ENCODE measurements at regions not wholly inside any gene's neighbourhood (a gene's known extent, or its start where the extent isn't known, plus 50 kb on each side); places are given as distances from the start of the nearest gene placed in this dataset.

DNA sequence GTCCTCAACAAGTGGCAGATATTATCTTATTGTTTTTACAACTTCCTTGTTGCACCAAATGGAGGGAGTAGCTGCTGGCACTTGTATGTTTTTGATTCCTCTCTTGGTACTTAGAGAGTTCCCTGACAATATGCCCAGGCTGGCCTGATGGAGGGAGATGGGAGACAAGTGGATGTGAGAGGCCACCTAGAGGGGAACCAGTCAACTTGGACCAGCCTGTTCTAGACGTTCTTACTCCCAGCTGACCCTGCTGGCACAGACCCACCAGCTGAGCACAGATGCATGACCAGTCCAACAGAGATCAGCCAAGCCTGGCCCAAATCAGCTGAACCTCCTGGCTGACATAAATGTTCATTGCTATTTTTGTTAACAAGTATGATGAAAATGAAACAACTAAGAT, 60.9 kb upstream of the GDNF start:
- WGBS, 5 donors, result 0 to 6% (median 3%) methylated on average over 1 of the region's 1 CpG
- Histone ChIP-seq H3K4me1 (no peaks in the 10 kb centered on the region), H3K27me3 (no peaks in the 10 kb centered on the region), H3K27ac (no peak overlapping the region), H3K9me3 (no peaks in the 10 kb centered on the region), H3K36me3 (no peaks in the 10 kb centered on the region), H3K4me3 (no peak overlapping the region)
- DNase-seq, result peak; percentile 27 to 60
- TF ChIP-seq EP300 (IDR thresholded peaks at IDR 0.05), result no peak
- TF ChIP-seq, protein P1, sequence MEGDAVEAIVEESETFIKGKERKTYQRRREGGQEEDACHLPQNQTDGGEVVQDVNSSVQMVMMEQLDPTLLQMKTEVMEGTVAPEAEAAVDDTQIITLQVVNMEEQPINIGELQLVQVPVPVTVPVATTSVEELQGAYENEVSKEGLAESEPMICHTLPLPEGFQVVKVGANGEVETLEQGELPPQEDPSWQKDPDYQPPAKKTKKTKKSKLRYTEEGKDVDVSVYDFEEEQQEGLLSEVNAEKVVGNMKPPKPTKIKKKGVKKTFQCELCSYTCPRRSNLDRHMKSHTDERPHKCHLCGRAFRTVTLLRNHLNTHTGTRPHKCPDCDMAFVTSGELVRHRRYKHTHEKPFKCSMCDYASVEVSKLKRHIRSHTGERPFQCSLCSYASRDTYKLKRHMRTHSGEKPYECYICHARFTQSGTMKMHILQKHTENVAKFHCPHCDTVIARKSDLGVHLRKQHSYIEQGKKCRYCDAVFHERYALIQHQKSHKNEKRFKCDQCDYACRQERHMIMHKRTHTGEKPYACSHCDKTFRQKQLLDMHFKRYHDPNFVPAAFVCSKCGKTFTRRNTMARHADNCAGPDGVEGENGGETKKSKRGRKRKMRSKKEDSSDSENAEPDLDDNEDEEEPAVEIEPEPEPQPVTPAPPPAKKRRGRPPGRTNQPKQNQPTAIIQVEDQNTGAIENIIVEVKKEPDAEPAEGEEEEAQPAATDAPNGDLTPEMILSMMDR (IDR thresholded peaks at IDR 0.05), result no peak
- intact Hi-C loops (cut with DNase I; ENCODE audit: low total_unique reads), result no loop called here

GRCh38 chr5:37899037-37899436, 59.2 kb upstream of the GDNF start:
- Histone ChIP-seq H3K4me1 (no peaks in the 10 kb centered on the region), H3K9me3 (no peaks in the 10 kb centered on the region), H3K4me3 (no peak overlapping the region), H3K36me3 (no peaks in the 10 kb centered on the region), H3K27ac (no peak overlapping the region), H3K27me3 (no peaks in the 10 kb centered on the region)
- WGBS, 5 donors, result 86 to 100% (median 96%) methylated on average over 1 of the region's 1 CpG
- no peak for DNase-seq
- TF ChIP-seq EP300 (IDR thresholded peaks at IDR 0.05) (no peak), POLR2A (IDR thresholded peaks at IDR 0.05) (no peak), POLR2AphosphoS5 (IDR thresholded peaks at IDR 0.05) (no peak)
- TF ChIP-seq, protein P1 (IDR thresholded peaks at IDR 0.05), result no peak
- intact Hi-C loops (cut with DNase I; ENCODE audit: low total_unique reads), result no loop called here

DNA sequence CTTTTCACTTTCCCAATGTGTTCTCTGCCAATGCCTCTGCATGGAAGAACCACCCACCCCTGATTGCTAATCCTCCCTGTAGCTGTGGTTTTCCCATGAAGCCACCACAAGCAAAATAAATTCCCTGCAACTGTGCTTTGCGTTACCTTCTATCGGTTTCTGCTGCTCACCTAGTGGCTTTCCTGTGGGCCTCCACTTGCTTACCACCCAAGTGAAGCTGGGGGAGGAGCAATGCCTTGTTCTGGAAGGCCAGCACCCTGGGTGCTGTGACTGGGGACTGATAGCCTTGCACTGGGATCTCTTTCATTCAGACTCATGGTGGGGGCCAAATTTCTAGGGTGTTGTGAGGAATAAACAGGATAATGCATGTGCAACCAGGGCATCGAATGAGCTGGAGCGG, 56.3 kb upstream of the GDNF start:
- no peak for DNase-seq
- 60 to 80% (median 62%) methylated on average over 4 of the region's 4 CpGs for WGBS, 5 donors
- H3K4me3 ChIP-seq, result no peak overlapping the region
- no peak overlapping the region for H3K27ac ChIP-seq
- no peaks in the 10 kb centered on the region for H3K36me3 ChIP-seq
- intact Hi-C loops (cut with DNase I; ENCODE audit: low total_unique reads), result no loop called here
- no peak for TF ChIP-seq POLR2AphosphoS5 (IDR thresholded peaks at IDR 0.05)
- TF ChIP-seq, protein P1 (IDR thresholded peaks at IDR 0.05), result no peak
- no peak for TF ChIP-seq POLR2A (IDR thresholded peaks at IDR 0.05)
- no peak for TF ChIP-seq EP300 (IDR thresholded peaks at IDR 0.05)
- H3K27me3 ChIP-seq, result no peaks in the 10 kb centered on the region
- H3K9me3 ChIP-seq, result no peaks in the 10 kb centered on the region
- peaks cover 0 to 14% (median 2%) of the 10 kb centered on the region in 4 donors for H3K4me1 ChIP-seq

DNA sequence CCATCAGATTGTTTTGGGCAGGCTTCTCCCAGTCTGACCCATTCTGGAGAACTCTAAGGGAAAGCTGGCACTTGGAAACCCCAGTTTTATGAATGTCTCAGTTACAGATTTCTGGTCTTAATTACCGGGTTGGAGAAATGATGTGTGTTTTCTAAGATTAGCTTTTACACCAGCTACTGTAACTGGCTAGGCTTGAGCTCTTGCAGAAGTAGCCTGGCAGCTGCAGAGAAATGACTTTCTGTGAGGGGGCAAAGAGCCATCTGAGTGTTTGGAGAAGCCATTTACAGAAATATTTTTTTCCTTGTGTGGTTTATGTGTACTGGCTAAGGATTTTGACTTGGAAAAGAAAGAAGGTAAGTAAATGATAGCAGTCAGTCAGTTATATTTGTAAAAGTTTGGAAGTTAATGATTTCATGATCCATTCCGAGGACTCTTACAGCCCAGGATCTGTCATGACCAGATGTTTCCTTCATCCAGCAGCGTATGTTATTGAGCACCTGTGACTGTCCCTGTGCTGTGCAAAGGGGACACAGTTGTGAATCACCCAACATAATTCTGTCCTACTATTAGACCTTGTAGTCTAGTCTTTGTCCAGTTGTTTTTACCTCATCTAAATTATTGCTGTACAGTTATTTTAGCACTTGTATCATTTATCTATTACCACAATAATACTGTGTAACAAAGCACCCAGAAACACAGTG, 53.7 kb upstream of the GDNF start:
- Histone ChIP-seq H3K4me3 (no peak overlapping the region), H3K27me3 (no peaks in the 10 kb centered on the region), H3K27ac (no peak overlapping the region), H3K4me1 (peaks cover 0 to 14% (median 2%) of the 10 kb centered on the region in 4 donors), H3K36me3 (no peaks in the 10 kb centered on the region), H3K9me3 (no peaks in the 10 kb centered on the region)
- WGBS, 5 donors, result 47 to 64% (median 60%) methylated on average over 3 of the region's 3 CpGs
- TF ChIP-seq EP300 (IDR thresholded peaks at IDR 0.05) (no peak), POLR2A (IDR thresholded peaks at IDR 0.05) (no peak), POLR2AphosphoS5 (IDR thresholded peaks at IDR 0.05) (no peak)
- TF ChIP-seq, protein P1 (IDR thresholded peaks at IDR 0.05), result no peak
- intact Hi-C loops (cut with DNase I; ENCODE audit: low total_unique reads), result no loop called here
- peak in 1 of 2 donors; percentile 20 for DNase-seq
